Stimulated activated CD4-positive, alpha-beta T cell treated with anti-CD3 and anti-CD28 coated beads, Interleukin-4, amount 100 ng/mL, for 24 hours (primary cell): ENCODE measurements at regions not wholly inside any gene's neighbourhood (a gene's known extent, or its start where the extent isn't known, plus 50 kb on each side); places are given as distances from the start of the nearest gene placed in this dataset.

Source experiments
- DNase-seq: peaks from one replicate; pipeline ENCODE4 v3.0.0-alpha.2; 2020

DNA sequence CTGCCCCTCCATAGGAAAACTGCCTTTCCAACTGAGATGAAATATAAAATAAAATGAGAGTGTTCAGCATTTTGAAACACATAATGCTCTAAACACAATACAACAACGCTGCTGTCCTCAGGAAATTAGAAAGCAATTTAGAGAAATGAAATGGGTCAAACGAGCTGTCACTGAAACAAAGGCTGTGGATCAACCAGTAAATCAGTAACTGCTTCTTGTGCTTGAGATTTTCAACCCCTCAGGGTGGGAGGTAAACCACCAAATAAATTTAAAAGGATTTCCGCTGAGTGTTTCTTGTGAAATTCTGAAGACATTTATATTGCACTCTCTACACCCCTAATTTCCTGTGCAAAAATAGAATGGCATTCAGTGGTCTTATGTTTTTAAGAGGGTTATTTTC is 657.1 kb upstream of the SEL1L start:
- DNase-seq = no peak

DNA sequence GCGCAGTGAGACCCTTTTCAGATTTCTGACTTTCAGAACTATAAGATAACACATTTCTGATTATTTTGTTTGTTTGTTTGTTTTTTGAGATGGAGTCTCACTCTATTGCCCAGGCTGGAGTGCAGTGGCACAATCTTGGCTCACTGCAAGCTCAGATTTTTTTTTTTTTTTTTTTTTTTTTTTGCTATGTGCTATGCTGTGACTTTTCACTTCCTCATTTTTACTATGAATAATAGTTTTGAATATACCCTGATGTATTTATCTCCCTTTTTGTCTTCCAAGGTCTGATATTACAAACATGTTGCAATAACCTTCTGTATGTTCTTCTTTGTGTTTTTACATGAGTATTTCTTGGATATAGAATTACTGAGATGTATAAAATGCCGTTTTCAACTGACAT is 658.7 kb upstream of the SEL1L start:
- no peak for DNase-seq

GRCh38 chr14:82223276-82223675 is 689.6 kb upstream of the SEL1L start:
- no peak for DNase-seq

DNA sequence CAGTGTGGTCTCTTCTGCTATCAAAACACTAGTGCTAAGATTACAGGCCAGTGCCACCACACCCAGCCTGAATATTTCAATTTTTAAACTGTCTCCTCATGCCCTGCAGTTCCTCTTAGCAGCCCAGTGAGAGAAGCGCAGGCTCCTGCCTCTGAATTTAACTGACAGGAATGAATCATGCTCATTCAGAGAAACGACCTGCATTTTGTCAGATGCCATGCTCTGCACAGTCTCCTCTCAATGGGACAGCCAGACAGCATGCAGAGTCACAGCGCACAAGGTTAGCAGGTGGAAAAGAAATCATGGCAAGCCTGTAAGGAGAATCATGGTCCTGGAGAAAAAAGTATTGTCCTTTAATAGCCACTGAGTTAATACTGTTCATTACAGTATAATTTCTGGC is 691.0 kb upstream of the SEL1L start:
- DNase-seq = no peak

DNA sequence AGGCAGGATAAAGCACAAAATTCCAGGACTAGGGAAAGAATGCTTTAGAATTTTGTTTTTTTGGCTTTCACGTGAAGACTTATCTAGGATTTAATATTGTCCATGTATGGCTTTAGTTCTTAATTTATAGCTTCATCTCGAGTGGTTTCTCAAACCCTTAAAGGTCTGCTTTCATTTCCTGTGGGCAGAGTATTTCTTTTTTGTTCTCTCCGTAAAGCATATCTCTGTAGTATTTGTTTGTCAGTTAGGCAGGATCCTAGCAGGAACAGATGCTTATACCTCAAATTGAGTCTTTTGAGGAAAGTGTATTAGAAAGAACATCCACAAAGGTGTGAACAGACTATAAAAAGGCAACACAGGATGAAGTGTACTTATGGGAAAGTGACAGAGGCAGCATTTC is 697.1 kb upstream of the SEL1L start:
- no peak for DNase-seq

- no peak for DNase-seq
Measured at GRCh38 chr14:82238649-82239048, 705.0 kb upstream of the SEL1L start.

GRCh38 chr14:82239223-82239622 is 705.6 kb upstream of the SEL1L start:
- no peak for DNase-seq

DNA sequence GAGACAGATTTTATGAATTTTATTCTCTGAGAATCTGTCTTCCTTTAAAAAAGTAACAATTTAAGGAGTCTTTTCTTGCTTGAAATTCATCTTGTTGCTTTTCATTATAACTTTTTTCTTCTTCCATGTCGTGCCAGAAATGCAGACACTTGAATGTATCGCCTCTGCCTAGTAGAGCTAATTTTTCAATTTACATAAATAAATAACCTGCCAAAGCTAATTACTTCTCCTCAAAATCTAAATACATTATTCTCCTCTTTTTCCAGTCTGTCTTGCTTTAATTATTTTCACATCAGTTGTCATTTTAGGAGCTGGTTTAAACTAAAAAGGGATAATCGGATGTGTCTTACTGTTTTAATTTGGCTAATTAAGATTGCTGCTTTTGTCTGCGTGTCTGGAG is 711.1 kb upstream of the SEL1L start:
- DNase-seq = no peak

DNA sequence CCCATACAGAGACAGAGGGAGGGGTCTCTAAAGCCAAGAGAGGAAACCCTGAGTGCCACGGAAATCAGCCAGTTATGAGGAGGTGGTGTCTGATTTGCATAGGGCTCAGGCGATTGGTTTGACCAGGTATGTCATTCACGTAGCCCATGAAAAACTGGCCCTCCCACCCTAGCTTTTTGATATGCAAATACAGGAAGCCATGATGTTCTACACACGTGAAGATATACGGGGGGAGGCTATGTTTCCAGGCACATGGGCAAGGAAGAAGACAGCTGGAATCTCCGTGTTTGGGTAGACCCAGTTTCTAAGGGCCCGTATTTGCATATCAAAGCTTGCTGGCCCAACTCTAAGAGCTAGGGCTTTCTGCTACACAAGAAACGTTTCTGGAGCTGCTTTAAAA is 717.8 kb upstream of the SEL1L start:
- no peak for DNase-seq

GRCh38 chr14:82270286-82270685 is 736.6 kb upstream of the SEL1L start:
- no peak for DNase-seq

GRCh38 chr14:82298811-82299210 is 765.2 kb upstream of the SEL1L start:
- no peak for DNase-seq

DNA sequence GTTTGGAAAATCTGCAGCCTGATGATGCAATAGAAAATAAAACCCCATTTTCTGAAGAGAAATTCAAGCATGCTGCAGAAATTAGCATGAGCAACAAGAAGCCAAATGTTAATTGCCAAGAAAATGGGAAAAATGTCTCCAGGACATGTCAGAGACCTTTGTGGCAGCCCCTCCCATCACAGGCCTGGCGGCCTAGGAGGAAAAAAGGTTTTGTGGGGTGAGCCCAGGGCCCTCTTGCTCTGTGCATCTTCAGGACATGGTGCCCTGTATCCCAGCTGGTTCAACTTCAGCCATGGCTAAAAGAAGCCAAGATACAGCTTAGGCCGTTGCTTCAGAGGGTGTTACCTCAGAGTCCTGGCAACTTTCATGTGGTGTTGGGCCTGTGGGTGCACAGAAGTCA is 775.5 kb upstream of the SEL1L start:
- no peak for DNase-seq

GRCh38 chr14:82313889-82314288 is 780.2 kb upstream of the SEL1L start:
- DNase-seq = no peak

GRCh38 chr14:82328442-82328841 is 794.8 kb upstream of the SEL1L start:
- DNase-seq = no peak

DNA sequence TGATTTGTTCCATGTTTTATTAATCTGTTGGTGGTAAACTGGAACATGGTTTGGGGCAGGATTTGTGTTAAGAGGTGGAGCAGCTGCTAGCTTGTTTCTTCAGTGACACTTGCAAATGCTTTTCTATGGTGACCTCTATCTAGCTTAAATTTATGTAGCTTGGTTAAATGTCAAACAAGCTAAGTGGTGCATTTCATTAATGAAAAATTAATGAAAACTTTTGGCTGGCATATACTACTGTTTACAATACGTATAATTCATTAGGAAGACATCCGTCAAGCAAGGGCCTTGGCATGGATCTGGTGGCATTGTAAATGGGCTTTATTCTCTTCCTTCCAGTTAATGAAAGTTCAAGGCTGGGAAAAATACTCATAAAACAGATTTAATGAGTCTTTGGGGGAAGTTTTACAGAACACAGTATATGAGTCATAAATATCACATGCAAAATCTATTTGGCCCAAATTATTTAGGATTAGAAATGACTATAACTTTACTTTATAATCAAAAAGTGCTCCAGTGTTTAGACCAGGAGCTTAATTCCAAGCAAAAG is 807.7 kb upstream of the SEL1L start:
- no peak for DNase-seq

GRCh38 chr14:82342596-82342995 is 808.9 kb upstream of the SEL1L start:
- no peak for DNase-seq

GRCh38 chr14:82345184-82345583 is 811.5 kb upstream of the SEL1L start:
- DNase-seq = no peak

DNA sequence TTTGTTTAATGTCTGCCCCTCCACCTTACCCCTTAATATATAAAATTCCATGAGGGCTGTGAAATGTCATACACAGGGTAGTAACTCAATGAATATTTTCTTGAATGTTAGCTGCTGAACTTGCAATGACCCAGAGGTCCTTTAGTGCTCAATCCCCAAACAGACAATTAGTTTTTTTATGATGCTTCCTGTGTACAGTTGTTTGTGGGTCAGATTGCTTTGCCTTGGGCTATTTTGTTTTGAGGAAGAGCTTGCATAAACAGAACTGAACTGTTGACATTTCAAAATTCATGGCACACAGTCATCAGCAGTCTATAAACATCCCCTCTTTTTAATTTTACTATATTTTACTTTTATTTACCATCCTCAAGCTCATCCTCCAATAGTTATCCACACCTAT is 820.5 kb upstream of the SEL1L start:
- no peak for DNase-seq

- no peak for DNase-seq
Measured at GRCh38 chr14:82359201-82359600, 825.5 kb upstream of the SEL1L start.

DNA sequence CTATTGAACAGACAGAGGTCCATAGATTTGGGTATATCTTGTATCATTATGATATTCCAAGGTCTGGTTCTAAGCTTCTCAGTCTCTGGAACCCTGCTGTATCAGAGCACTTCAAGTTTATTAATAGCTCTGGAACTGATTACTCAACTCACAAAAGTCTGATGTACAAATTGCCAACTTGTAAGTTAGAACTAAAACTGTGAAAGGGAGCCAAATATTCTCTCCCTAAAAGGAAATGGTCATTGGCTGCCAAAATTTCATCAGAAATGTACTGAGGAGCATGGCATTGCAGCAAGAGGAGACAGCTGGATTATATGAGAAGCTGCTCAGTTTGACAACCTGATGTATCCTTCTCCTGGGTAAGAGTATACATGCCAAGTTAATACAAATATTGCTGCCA is 828.8 kb upstream of the SEL1L start:
- no peak for DNase-seq

GRCh38 chr14:82365471-82365870 is 831.8 kb upstream of the SEL1L start:
- DNase-seq = no peak

DNA sequence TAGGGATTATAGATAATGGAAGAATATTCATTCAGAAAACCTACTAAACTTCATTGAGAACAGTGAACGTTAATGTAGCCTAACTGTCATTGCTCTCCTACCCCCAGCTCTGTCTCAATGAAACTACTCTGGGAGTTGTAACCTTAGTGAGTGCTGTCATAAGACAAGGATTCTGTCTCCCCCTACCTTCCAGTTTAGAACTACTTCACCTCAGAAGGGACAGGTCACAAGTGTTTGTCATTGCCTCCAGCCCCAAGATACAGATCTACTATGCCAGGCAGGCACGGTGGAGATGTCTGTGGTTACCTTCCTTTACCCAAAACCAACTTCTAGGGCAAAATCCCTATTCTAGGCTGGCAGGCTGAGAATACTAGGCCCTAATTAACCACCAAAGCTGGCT is 833.1 kb upstream of the SEL1L start:
- DNase-seq = no peak

DNA sequence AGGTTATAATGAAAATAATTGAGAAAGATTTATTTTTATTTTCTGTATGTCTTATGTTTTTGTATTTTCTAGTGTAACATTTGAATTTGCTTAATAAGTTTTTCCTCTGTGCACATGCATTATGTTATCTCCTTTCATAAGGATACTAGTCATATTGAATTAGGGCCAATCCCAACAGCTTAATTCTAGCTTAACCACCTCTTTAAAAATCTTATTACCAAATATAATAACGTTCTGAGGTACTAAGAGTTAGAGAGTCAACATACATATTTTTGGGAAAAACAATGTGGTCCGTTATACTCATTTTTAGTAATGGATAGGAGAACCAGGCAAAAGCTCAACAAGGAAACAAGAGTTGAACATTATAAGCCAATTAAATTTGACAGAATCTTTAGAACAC is 845.6 kb upstream of the SEL1L start:
- no peak for DNase-seq

DNA sequence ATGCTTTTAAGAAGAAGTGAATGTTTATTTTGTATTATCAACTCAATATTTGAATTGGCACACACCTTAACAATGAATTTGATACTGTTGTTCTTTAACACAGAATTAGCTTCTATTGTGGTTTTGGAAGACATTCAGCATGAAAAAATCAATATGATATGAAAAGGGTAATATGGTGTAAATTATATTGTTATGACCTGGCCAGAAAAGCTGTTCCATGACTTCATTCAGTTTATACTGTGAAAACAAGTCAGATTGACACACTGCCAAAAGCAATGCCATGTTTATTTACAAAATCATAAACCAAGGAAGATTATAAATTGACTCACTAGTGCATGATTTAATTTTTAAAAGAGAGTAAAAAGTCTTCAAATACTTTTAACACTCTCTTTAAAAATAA is 851.4 kb upstream of the SEL1L start:
- DNase-seq = no peak

DNA sequence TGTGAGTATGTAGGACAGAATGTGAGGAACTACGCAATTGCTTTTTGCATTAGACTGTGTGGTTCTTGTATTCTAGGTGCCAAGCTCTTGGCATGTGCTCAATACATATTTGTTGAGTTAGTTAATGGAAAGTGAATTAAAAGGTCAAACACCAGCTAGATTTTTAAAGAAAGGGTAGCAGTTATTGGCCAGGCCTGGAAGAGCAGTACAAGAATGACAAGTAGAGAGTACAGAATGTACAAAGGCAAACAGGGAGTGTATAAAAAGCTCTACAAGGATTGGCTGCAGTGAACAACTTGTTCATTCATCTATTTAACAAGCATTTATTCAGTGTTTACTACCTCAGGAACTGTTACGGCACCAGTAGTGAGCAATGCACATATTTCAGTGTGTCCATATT is 854.0 kb upstream of the SEL1L start:
- no peak for DNase-seq

- DNase-seq = no peak
Measured at GRCh38 chr14:82388488-82388887, 854.8 kb upstream of the SEL1L start.
